Liver (tissue), 8 donors: ENCODE measurements at regions not wholly inside any gene's neighbourhood (a gene's known extent, or its start where the extent isn't known, plus 50 kb on each side); places are given as distances from the start of the nearest gene placed in this dataset.

Experiments
- DNase-seq: peaks from one replicate; pipeline ENCODE4 v3.0.0-alpha.2; 2017; ENCODE audit warnings: low spot score
- H3K27ac ChIP-seq, 2 donors: one replicate each; pipeline ENCODE4 v1.7.0; 2013; ENCODE audit warnings: inconsistent platforms in 2 of 2, low read length in 2 of 2, control low read depth in 1 of 2, low read depth in 1 of 2, mild to moderate bottlenecking in 1 of 2
- H3K27me3 ChIP-seq, 4 donors: one replicate each; pipeline versions ENCODE4 v1.6.1 to v1.7.0; 2013; ENCODE audit warnings: low read length in 3 of 4, inconsistent platforms in 1 of 4, mild to moderate bottlenecking in 1 of 4, moderate library complexity in 1 of 4; ENCODE audit not compliant: control insufficient read depth in 4 of 4, insufficient read depth in 4 of 4
- H3K36me3 ChIP-seq, 4 donors: one replicate each; pipeline versions ENCODE4 v1.6.1 to v1.7.0; 2013; ENCODE audit warnings: low read length in 3 of 4, mild to moderate bottlenecking in 3 of 4, low read depth in 1 of 4, moderate library complexity in 1 of 4; ENCODE audit not compliant: control insufficient read depth in 4 of 4, insufficient read depth in 3 of 4
- H3K4me1 ChIP-seq, 4 donors: one replicate each; pipeline versions ENCODE4 v1.6.1 to v1.7.0; 2013; ENCODE audit warnings: low read length in 3 of 4, mild to moderate bottlenecking in 3 of 4, moderate library complexity in 1 of 4; ENCODE audit not compliant: control insufficient read depth in 4 of 4, insufficient read depth in 4 of 4
- H3K4me3 ChIP-seq, 3 donors: one replicate each; pipeline versions ENCODE4 v1.6.1 to v1.7.0; 2013; ENCODE audit warnings: low read length in 3 of 3, control low read depth in 1 of 3, low read depth in 1 of 3, mild to moderate bottlenecking in 1 of 3
- H3K9ac ChIP-seq, 2 donors: one replicate each; pipeline ENCODE4 v1.7.0; 2013; ENCODE audit warnings: low read length in 2 of 2, mild to moderate bottlenecking in 2 of 2, moderate library complexity in 2 of 2, control low read depth in 1 of 2, low read depth in 1 of 2
- H3K9me3 ChIP-seq, 4 donors: one replicate each; pipeline versions ENCODE4 v1.6.1 to v1.7.0; 2013; ENCODE audit warnings: low read length in 3 of 4; ENCODE audit not compliant: control insufficient read depth in 4 of 4
- ATF3 ChIP-seq: IDR thresholded peaks from 2 replicates; pipeline ENCODE4 v1.6.1; 2016; ENCODE audit warnings: antibody characterized with exemption
- EGR1 ChIP-seq, 2 donors: IDR thresholded peaks; 2 replicates each; pipeline ENCODE4 v1.6.1; 2016 to 2018; ENCODE audit warnings: antibody characterized with exemption in 2 of 2, low read depth in 2 of 2
- FOXA1 ChIP-seq: IDR thresholded peaks from 2 replicates; pipeline ENCODE4 v1.6.1; 2016; ENCODE audit warnings: antibody characterized with exemption
- FOXA2 ChIP-seq: IDR thresholded peaks from 2 replicates; pipeline ENCODE4 v1.6.1; 2016; ENCODE audit warnings: antibody characterized with exemption
- GABPA ChIP-seq, 2 donors: IDR thresholded peaks in 1 of 2; conservative IDR thresholded peaks in 1 of 2; 2 replicates each; pipeline ENCODE4 v1.6.1; 2016; ENCODE audit warnings: antibody characterized with exemption in 2 of 2, mild to moderate bottlenecking in 1 of 2, moderate library complexity in 1 of 2
- HNF4A ChIP-seq, 2 donors: conservative IDR thresholded peaks; 2 replicates each; pipeline ENCODE4 v1.6.1; 2016; ENCODE audit warnings: antibody characterized with exemption in 2 of 2, mild to moderate bottlenecking in 2 of 2
- HNF4G ChIP-seq: IDR thresholded peaks from 2 replicates; pipeline ENCODE4 v1.6.1; 2016; ENCODE audit warnings: antibody characterized with exemption
- JUND ChIP-seq, 2 donors: IDR thresholded peaks; 2 replicates each; pipeline ENCODE4 v1.6.1; 2016; ENCODE audit warnings: antibody characterized with exemption in 2 of 2
- MAX ChIP-seq: IDR thresholded peaks from 2 replicates; pipeline ENCODE4 v1.6.1; 2016; ENCODE audit warnings: antibody characterized with exemption
- NR2F2 ChIP-seq: IDR thresholded peaks from 2 replicates; pipeline ENCODE4 v1.6.1; 2016; ENCODE audit warnings: antibody characterized with exemption
- RAD21 ChIP-seq, 2 donors: IDR thresholded peaks; 2 replicates each; pipeline ENCODE4 v1.6.1; 2016; ENCODE audit warnings: antibody characterized with exemption in 2 of 2, mild to moderate bottlenecking in 2 of 2
- RXRA ChIP-seq, 2 donors: IDR thresholded peaks; 2 replicates each; pipeline ENCODE4 v1.6.1; 2017 to 2018; ENCODE audit warnings: antibody characterized with exemption in 2 of 2, mild to moderate bottlenecking in 1 of 2
- SP1 ChIP-seq: IDR thresholded peaks from 2 replicates; pipeline ENCODE4 v1.6.1; 2018; ENCODE audit warnings: antibody characterized with exemption, mild to moderate bottlenecking
- TAF1 ChIP-seq: conservative IDR thresholded peaks from 2 replicates; pipeline ENCODE4 v1.6.1; 2016; ENCODE audit warnings: antibody characterized with exemption, mild to moderate bottlenecking
- YY1 ChIP-seq: IDR thresholded peaks from 2 replicates; pipeline ENCODE4 v1.6.1; 2016; ENCODE audit warnings: antibody characterized with exemption, mild to moderate bottlenecking
- WGBS: extraction: QIAGEN DNeasy Blood & Tissue Kit; methylation state at CpG from one replicate; pipeline ENCODE4 v1.1.7; 2013; 5-methylcytosine and 5-hydroxymethylcytosine counted together
- TF ChIP-seq, protein P1 (sequence below): IDR thresholded peaks from 2 replicates; pipeline ENCODE4 v1.6.1; 2016; ENCODE audit warnings: antibody characterized with exemption
- TF ChIP-seq, protein P2 (sequence below): IDR thresholded peaks from 2 replicates; pipeline ENCODE4 v1.6.1; 2016; ENCODE audit warnings: antibody characterized with exemption, mild to moderate bottlenecking
- TF ChIP-seq, protein P3 (sequence below): fragments of 150-350 bp; IDR thresholded peaks from 2 replicates; pipeline ENCODE4 v1.5.1; 2017; ENCODE audit warnings: improper control_type of control experiment, low read depth, low read length; ENCODE audit not compliant: missing input control
- donor health status: healthy.
- donor health status: healthy.
- donor health status: healthy.
- donor health status: healthy.
- donor health status: healthy.

DNA sequence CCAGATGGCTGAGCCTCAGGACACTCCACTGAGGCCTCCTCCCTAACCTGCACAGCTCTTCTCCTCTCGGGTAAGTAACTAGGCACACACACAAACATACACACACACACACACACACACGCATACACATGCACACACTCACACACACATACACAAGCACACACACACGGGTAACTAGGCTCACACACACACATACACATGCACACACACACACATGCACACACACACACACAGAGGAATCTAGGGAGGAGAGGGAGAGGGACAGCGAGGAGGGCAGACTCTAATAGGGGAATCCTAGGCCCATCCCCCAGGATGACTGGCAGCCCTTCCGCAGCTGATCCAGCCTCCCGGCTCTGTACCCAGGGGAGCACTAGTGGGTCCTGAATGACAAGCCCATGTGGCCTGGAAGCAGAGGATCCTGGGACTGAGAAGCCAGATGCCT, 177.4 kb upstream of the LINGO1 start:
- no peak overlapping the region for H3K27ac ChIP-seq
- DNase-seq, result no peak
- H3K36me3 ChIP-seq, result no peaks in the 10 kb centered on the region
- no peak overlapping the region for H3K4me3 ChIP-seq
- WGBS, result 82% methylated on average over 6 of the region's 6 CpGs
- H3K4me1 ChIP-seq, result no peaks in the 10 kb centered on the region
- peaks cover 0 to 3% (median 0%) of the 10 kb centered on the region in 4 donors for H3K27me3 ChIP-seq
- TF ChIP-seq MAX (no peak), NR2F2 (no peak), RXRA (IDR thresholded peaks at IDR 0.05) (no peak), SP1 (no peak), FOXA2 (no peak), GABPA (IDR thresholded peaks at IDR 0.05 in 1 of 2, conservative IDR thresholded peaks at IDR 0.05 in 1 of 2) (no peak), EGR1 (IDR thresholded peaks at IDR 0.05; ENCODE audit: low read depth in 2 of 2) (no peak), HNF4A (conservative IDR thresholded peaks at IDR 0.05) (no peak), YY1 (no peak), RAD21 (IDR thresholded peaks at IDR 0.05) (no peak), TAF1 (no peak), ATF3 (no peak), JUND (IDR thresholded peaks at IDR 0.05) (no peak), FOXA1 (no peak), HNF4G (no peak)
- TF ChIP-seq, protein P1, sequence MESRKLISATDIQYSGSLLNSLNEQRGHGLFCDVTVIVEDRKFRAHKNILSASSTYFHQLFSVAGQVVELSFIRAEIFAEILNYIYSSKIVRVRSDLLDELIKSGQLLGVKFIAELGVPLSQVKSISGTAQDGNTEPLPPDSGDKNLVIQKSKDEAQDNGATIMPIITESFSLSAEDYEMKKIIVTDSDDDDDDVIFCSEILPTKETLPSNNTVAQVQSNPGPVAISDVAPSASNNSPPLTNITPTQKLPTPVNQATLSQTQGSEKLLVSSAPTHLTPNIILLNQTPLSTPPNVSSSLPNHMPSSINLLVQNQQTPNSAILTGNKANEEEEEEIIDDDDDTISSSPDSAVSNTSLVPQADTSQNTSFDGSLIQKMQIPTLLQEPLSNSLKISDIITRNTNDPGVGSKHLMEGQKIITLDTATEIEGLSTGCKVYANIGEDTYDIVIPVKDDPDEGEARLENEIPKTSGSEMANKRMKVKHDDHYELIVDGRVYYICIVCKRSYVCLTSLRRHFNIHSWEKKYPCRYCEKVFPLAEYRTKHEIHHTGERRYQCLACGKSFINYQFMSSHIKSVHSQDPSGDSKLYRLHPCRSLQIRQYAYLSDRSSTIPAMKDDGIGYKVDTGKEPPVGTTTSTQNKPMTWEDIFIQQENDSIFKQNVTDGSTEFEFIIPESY, result no peak
- TF ChIP-seq, protein P2, sequence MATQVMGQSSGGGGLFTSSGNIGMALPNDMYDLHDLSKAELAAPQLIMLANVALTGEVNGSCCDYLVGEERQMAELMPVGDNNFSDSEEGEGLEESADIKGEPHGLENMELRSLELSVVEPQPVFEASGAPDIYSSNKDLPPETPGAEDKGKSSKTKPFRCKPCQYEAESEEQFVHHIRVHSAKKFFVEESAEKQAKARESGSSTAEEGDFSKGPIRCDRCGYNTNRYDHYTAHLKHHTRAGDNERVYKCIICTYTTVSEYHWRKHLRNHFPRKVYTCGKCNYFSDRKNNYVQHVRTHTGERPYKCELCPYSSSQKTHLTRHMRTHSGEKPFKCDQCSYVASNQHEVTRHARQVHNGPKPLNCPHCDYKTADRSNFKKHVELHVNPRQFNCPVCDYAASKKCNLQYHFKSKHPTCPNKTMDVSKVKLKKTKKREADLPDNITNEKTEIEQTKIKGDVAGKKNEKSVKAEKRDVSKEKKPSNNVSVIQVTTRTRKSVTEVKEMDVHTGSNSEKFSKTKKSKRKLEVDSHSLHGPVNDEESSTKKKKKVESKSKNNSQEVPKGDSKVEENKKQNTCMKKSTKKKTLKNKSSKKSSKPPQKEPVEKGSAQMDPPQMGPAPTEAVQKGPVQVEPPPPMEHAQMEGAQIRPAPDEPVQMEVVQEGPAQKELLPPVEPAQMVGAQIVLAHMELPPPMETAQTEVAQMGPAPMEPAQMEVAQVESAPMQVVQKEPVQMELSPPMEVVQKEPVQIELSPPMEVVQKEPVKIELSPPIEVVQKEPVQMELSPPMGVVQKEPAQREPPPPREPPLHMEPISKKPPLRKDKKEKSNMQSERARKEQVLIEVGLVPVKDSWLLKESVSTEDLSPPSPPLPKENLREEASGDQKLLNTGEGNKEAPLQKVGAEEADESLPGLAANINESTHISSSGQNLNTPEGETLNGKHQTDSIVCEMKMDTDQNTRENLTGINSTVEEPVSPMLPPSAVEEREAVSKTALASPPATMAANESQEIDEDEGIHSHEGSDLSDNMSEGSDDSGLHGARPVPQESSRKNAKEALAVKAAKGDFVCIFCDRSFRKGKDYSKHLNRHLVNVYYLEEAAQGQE, result no peak
- TF ChIP-seq, protein P3, sequence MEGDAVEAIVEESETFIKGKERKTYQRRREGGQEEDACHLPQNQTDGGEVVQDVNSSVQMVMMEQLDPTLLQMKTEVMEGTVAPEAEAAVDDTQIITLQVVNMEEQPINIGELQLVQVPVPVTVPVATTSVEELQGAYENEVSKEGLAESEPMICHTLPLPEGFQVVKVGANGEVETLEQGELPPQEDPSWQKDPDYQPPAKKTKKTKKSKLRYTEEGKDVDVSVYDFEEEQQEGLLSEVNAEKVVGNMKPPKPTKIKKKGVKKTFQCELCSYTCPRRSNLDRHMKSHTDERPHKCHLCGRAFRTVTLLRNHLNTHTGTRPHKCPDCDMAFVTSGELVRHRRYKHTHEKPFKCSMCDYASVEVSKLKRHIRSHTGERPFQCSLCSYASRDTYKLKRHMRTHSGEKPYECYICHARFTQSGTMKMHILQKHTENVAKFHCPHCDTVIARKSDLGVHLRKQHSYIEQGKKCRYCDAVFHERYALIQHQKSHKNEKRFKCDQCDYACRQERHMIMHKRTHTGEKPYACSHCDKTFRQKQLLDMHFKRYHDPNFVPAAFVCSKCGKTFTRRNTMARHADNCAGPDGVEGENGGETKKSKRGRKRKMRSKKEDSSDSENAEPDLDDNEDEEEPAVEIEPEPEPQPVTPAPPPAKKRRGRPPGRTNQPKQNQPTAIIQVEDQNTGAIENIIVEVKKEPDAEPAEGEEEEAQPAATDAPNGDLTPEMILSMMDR, result no peak
- H3K9ac ChIP-seq, result no peak overlapping the region
- H3K9me3 ChIP-seq, result no peaks in the 10 kb centered on the region
